HG03045 (cell line): ENCODE measurements at regions not wholly inside any gene's neighbourhood (a gene's known extent, or its start where the extent isn't known, plus 50 kb on each side); places are given as distances from the start of the nearest gene placed in this dataset.
"Not testable (repeated sequence)": the region's sequence is repeated elsewhere in the genome, so short reads cannot be mapped to it uniquely, and the experiment has no call there.

Source experiments
- ATAC-seq: cut with Tn5 transposase; IDR thresholded peaks from one replicate; pipeline ENCODE4 v1.9.1; 2021; ENCODE audit warnings: mild to moderate bottlenecking, moderate library complexity; ENCODE audit not compliant: unreplicated experiment

GRCh38 chr14:22315336-22315735 is 273.7 kb downstream of the DAD1 start:
- ATAC-seq: no peak

- no peak for ATAC-seq
These were observed 274.7 kb downstream of the DAD1 start for GRCh38 chr14:22314183-22314820.

GRCh38 chr14:22313172-22313801 is 275.7 kb downstream of the DAD1 start:
- no peak for ATAC-seq

- ATAC-seq: no peak
These were observed 277.4 kb downstream of the DAD1 start for GRCh38 chr14:22311636-22312035.

- no peak for ATAC-seq
These were observed 283.4 kb downstream of the DAD1 start for GRCh38 chr14:22305607-22306006.

GRCh38 chr14:22304326-22304725 is 284.7 kb downstream of the DAD1 start:
- ATAC-seq: no peak

GRCh38 chr14:22303589-22304195 is 285.3 kb downstream of the DAD1 start:
- ATAC-seq: no peak

GRCh38 chr14:22300646-22301045 is 288.4 kb downstream of the DAD1 start:
- no peak for ATAC-seq

GRCh38 chr14:22297376-22297775 is 291.6 kb downstream of the DAD1 start:
- ATAC-seq: no peak

GRCh38 chr14:22296722-22297121 is 292.3 kb downstream of the DAD1 start:
- ATAC-seq: no peak

- no peak for ATAC-seq
These were observed 292.9 kb downstream of the DAD1 start for GRCh38 chr14:22296088-22296487.

- ATAC-seq: no peak
These were observed 297.6 kb downstream of the DAD1 start for GRCh38 chr14:22291406-22291805.

- ATAC-seq: no peak
These were observed 299.5 kb downstream of the DAD1 start for GRCh38 chr14:22289570-22289969.

GRCh38 chr14:22285991-22286390 is 303.0 kb downstream of the DAD1 start:
- no peak for ATAC-seq

- ATAC-seq: no peak
These were observed 306.1 kb downstream of the DAD1 start for GRCh38 chr14:22282949-22283348.

- no peak for ATAC-seq
These were observed 306.6 kb downstream of the DAD1 start for GRCh38 chr14:22282417-22282816.

GRCh38 chr14:22281447-22281874 is 307.6 kb downstream of the DAD1 start:
- ATAC-seq: not testable (repeated sequence)

GRCh38 chr14:22280497-22281316 is 308.3 kb downstream of the DAD1 start:
- no peak for ATAC-seq

- no peak for ATAC-seq
These were observed 311.9 kb downstream of the DAD1 start for GRCh38 chr14:22276913-22277816.
